Esophagus muscularis mucosa (tissue), 4 donors: ENCODE measurements at regions not wholly inside any gene's neighbourhood (a gene's known extent, or its start where the extent isn't known, plus 50 kb on each side); places are given as distances from the start of the nearest gene placed in this dataset.

ENCODE experiments used
- DNase-seq: peaks from one replicate; pipeline ENCODE4 v3.0.0-alpha.2; 2017; ENCODE audit errors: extremely low spot score
- H3K27ac ChIP-seq, 4 donors: fragments of 200-600 bp; sonication (generic); replicated peaks in 1 of 4; 1 replicate in 3 of 4; 2 replicates in 1 of 4; pipeline ENCODE4 v1.5.1; 2016 to 2019; ENCODE audit warnings: mild to moderate bottlenecking in 1 of 4
- H3K27me3 ChIP-seq, 4 donors: fragments of 200-600 bp; sonication (generic); one replicate each; pipeline versions ENCODE4 v1.5.1 to v1.6.0; 2016 to 2019
- H3K36me3 ChIP-seq, 4 donors: fragments of 200-600 bp; sonication (generic); one replicate each; pipeline ENCODE4 v1.5.1; 2016 to 2019
- H3K4me1 ChIP-seq, 4 donors: fragments of 200-600 bp; sonication (generic); one replicate each; pipeline ENCODE4 v1.5.1; 2016 to 2019
- H3K4me3 ChIP-seq, 4 donors: fragments of 200-600 bp; sonication (generic); 1 replicate in 2 of 4; 2 replicates in 2 of 4; pipeline ENCODE4 v1.5.1; 2016 to 2019; ENCODE audit warnings: mild to moderate bottlenecking in 4 of 4, moderate library complexity in 1 of 4
- H3K9me3 ChIP-seq, 4 donors: fragments of 200-600 bp; sonication (generic); 1 replicate in 3 of 4; 2 replicates in 1 of 4; pipeline ENCODE4 v1.5.1; 2016 to 2019
- EP300 ChIP-seq: sonication (generic); formaldehyde crosslinking; IDR thresholded peaks from one replicate; pipeline ENCODE4 v1.6.1; 2017; ENCODE audit warnings: antibody characterized with exemption
- POLR2A ChIP-seq: fragments of 450-650 bp; IDR thresholded peaks from one replicate; pipeline ENCODE4 v1.6.1; 2017; ENCODE audit warnings: antibody characterized with exemption, moderate library complexity, mild to moderate bottlenecking, low read depth
- POLR2AphosphoS5 ChIP-seq, 2 donors: sonication (generic); formaldehyde crosslinking; IDR thresholded peaks; one replicate each; pipeline ENCODE4 v1.6.1; 2017; ENCODE audit warnings: antibody characterized with exemption in 2 of 2
- WGBS: methylation state at CpG from one replicate; pipeline ENCODE4 v1.1.5; 2018; 5-methylcytosine and 5-hydroxymethylcytosine counted together
- intact Hi-C: fragments of 100-400 bp; cut with DNase I; formaldehyde crosslinking; loops from one replicate; pipeline ENCODE4 v1.15.1; 2023
- TF ChIP-seq, protein P1 (sequence below), 3 experiments: fragments of 200-600 bp in 2 of 3; fragments of 450-650 bp in 1 of 3; sonication (generic) in 2 of 3; IDR thresholded peaks; one replicate each; pipeline ENCODE4 v1.5.1; 2017 to 2019; ENCODE audit warnings: antibody characterized with exemption in 3 of 3, mild to moderate bottlenecking in 2 of 3, moderate library complexity in 1 of 3

DNA sequence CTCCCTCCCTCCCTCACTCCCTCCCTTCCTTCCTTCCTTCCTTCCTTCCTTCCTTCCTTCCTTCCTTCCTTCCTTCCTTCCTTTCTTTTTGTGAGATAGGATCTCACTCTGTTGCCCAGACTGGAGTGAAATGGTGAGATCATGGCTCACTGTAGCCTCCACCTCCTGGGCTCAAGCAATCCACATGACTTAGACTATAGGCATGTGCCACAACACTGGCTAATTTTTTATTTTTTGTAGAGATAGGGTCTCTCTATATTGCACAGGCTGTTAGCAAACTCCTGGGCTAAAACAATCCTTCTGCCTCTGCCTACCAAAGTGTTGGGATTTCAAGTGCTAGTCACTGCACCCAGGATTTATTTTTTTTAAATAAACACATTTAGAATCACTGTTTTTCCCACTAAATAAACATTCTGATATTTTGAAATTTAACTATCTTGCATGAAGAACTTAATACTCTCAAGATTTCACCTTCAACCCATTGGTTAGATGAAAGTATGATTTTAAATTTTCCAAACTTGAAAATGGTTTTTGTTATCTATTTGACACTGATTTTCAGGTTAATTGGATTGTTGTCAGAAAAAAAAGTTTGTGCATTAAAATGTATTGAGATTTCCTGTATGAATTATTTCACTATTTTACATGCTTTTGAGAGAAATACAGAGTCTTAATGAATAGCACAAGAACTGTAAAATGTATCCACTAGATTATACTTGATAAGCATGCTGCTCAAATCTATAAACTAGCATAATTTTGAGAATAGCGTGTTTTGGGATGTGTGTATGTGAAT is 745.1 kb downstream of the TSN start:
- Histone ChIP-seq H3K9me3 (no peaks in the 10 kb centered on the region), H3K27me3 (no peaks in the 10 kb centered on the region), H3K27ac (no peak overlapping the region), H3K36me3 (no peaks in the 10 kb centered on the region), H3K4me1 (no peaks in the 10 kb centered on the region), H3K4me3 (no peak overlapping the region)
- WGBS: 94% methylated on average over 1 of the region's 1 CpG
- no peak for DNase-seq
- intact Hi-C loops: no loop called here
- TF ChIP-seq POLR2AphosphoS5 (IDR thresholded peaks at IDR 0.05): no peak
- TF ChIP-seq, protein P1, sequence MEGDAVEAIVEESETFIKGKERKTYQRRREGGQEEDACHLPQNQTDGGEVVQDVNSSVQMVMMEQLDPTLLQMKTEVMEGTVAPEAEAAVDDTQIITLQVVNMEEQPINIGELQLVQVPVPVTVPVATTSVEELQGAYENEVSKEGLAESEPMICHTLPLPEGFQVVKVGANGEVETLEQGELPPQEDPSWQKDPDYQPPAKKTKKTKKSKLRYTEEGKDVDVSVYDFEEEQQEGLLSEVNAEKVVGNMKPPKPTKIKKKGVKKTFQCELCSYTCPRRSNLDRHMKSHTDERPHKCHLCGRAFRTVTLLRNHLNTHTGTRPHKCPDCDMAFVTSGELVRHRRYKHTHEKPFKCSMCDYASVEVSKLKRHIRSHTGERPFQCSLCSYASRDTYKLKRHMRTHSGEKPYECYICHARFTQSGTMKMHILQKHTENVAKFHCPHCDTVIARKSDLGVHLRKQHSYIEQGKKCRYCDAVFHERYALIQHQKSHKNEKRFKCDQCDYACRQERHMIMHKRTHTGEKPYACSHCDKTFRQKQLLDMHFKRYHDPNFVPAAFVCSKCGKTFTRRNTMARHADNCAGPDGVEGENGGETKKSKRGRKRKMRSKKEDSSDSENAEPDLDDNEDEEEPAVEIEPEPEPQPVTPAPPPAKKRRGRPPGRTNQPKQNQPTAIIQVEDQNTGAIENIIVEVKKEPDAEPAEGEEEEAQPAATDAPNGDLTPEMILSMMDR (IDR thresholded peaks at IDR 0.05): no peak
- no peak for TF ChIP-seq POLR2A
- no peak for TF ChIP-seq EP300

DNA sequence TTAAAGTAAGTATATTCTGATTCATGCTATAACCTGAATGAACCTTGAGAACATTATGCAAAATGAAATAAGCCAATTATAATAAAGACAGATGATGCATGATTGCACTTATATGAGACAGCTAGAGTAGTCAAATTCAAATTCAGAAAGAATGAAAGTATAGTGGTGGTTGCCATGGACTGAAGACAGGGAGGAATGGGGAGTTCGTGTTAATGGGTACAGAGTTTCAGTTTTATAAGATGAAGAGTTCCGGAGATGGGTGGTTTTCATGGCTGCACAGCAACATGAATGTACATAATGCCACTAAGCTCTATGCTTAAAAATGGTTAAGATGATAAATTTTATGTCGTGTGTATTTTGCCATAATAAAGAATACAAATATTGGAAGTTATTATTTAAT is 751.2 kb downstream of the TSN start:
- intact Hi-C loops: no loop called here
- WGBS: 94% methylated on average over 3 of the region's 3 CpGs

DNA sequence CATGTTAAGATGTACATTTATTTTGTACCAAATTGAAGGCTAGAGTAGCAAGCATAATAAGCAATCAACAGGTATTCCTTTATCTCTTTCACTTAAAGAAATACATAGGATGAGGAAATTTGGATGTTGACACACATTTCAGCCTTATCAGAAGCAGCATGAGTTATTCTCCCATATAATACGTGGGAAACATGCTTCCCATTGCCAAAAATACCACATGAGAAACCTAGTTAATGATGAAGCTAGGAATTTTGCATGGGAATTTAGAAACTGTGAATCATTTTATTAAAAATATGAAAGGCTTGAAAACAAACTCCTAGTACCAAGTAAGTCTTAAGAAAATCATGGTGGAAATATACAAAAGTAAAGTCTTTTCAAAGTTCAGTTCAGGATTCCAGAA is 751.8 kb downstream of the TSN start:
- H3K4me3 ChIP-seq: no peak overlapping the region
- intact Hi-C loops: no loop called here
- no peaks in the 10 kb centered on the region for H3K9me3 ChIP-seq
- no peak for TF ChIP-seq EP300
- TF ChIP-seq, protein P1 (IDR thresholded peaks at IDR 0.05): no peak
- no peak for TF ChIP-seq POLR2A
- TF ChIP-seq POLR2AphosphoS5 (IDR thresholded peaks at IDR 0.05): no peak
- no peak overlapping the region for H3K27ac ChIP-seq
- 70% methylated on average over 1 of the region's 1 CpG for WGBS
- H3K27me3 ChIP-seq: no peaks in the 10 kb centered on the region
- no peak for DNase-seq
- H3K36me3 ChIP-seq: no peaks in the 10 kb centered on the region
- H3K4me1 ChIP-seq: peaks cover 0 to 11% (median 0%) of the 10 kb centered on the region in 4 donors

More for the DNA sequence above, 751.2 kb downstream of the TSN start:
- no peak overlapping the region for H3K27ac ChIP-seq
- no peak overlapping the region for H3K4me3 ChIP-seq
- H3K9me3 ChIP-seq: no peaks in the 10 kb centered on the region
- H3K4me1 ChIP-seq: peaks cover 0 to 5% (median 0%) of the 10 kb centered on the region in 4 donors
- TF ChIP-seq EP300 (no peak), POLR2A (no peak), POLR2AphosphoS5 (IDR thresholded peaks at IDR 0.05) (no peak)
- TF ChIP-seq, protein P1 (IDR thresholded peaks at IDR 0.05): no peak
- no peak for DNase-seq
- no peaks in the 10 kb centered on the region for H3K27me3 ChIP-seq
- no peaks in the 10 kb centered on the region for H3K36me3 ChIP-seq

DNA sequence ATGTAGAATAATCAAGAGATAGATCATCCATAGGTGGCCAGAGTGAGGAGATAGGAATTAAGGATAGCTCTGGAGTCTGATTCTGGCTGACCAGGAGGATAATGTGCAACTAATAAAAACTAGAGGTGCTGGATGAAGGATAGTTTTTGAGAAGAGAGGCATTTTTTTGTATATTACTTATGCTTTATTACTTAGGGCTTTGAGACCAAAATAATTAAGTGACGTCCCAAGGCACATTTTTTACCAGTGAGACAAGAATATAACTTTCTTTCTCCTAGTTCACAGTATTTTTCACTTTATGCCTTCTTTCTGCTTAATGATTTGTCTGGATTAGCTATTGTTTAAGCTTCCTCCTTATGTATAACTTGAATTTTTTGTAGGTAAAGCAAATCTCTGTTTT is 756.6 kb downstream of the TSN start:
- Histone ChIP-seq H3K27me3 (no peaks in the 10 kb centered on the region), H3K27ac (no peak overlapping the region), H3K36me3 (no peaks in the 10 kb centered on the region), H3K4me3 (no peak overlapping the region), H3K9me3 (no peaks in the 10 kb centered on the region), H3K4me1 (peaks cover 0 to 16% (median 0%) of the 10 kb centered on the region in 4 donors)
- TF ChIP-seq POLR2A: no peak
- TF ChIP-seq, protein P1 (IDR thresholded peaks at IDR 0.05): no peak
- TF ChIP-seq EP300: no peak
- no peak for TF ChIP-seq POLR2AphosphoS5 (IDR thresholded peaks at IDR 0.05)
- no peak for DNase-seq
- intact Hi-C loops: no loop called here
- WGBS: 29% methylated on average over 1 of the region's 1 CpG
